Hepatocyte (in vitro differentiated cells): ENCODE measurements at regions not wholly inside any gene's neighbourhood (a gene's known extent, or its start where the extent isn't known, plus 50 kb on each side); places are given as distances from the start of the nearest gene placed in this dataset.
A peak's percentile ranks its signal among the peaks of the same experiment; 100 is the strongest.

Source experiments
- DNase-seq: peaks from one replicate; pipeline ENCODE4 v3.0.0-alpha.2; 2016; ENCODE audit warnings: low spot score
- H2AFZ ChIP-seq: fragments of 200-600 bp; sonication (generic); 2 replicates; pipeline ENCODE4 v1.6.0; 2016; ENCODE audit warnings: antibody characterized with exemption, mild to moderate bottlenecking
- H3K27ac ChIP-seq: fragments of 200-600 bp; sonication (generic); 2 replicates; pipeline ENCODE4 v1.5.1; 2016; ENCODE audit warnings: mild to moderate bottlenecking
- H3K27me3 ChIP-seq: fragments of 200-600 bp; sonication (generic); 2 replicates; pipeline ENCODE4 v1.6.1; 2016
- H3K36me3 ChIP-seq: fragments of 200-600 bp; sonication (generic); replicated peaks from 2 replicates; pipeline ENCODE4 v1.5.1; 2016; ENCODE audit warnings: low read depth; ENCODE audit not compliant: insufficient read depth
- H3K4me1 ChIP-seq: fragments of 200-600 bp; sonication (generic); 2 replicates; pipeline ENCODE4 v1.5.1; 2016; ENCODE audit warnings: mild to moderate bottlenecking, moderate library complexity; ENCODE audit not compliant: insufficient read depth
- H3K4me2 ChIP-seq: fragments of 200-600 bp; sonication (generic); 2 replicates; pipeline ENCODE4 v1.6.0; 2016
- H3K4me3 ChIP-seq: fragments of 200-600 bp; sonication (generic); 2 replicates; pipeline ENCODE4 v1.5.1; 2016; ENCODE audit warnings: mild to moderate bottlenecking
- H3K79me2 ChIP-seq: fragments of 200-600 bp; sonication (generic); 2 replicates; pipeline ENCODE4 v1.6.0; 2017; ENCODE audit warnings: mild to moderate bottlenecking
- H3K9me2 ChIP-seq: fragments of 200-600 bp; sonication (generic); replicated peaks from 2 replicates; pipeline ENCODE4 v1.6.0; 2017; ENCODE audit warnings: mild to moderate bottlenecking; ENCODE audit not compliant: insufficient read depth
- H3K9me3 ChIP-seq: fragments of 200-600 bp; sonication (generic); 2 replicates; pipeline ENCODE4 v1.5.1; 2016; ENCODE audit warnings: low read depth, mild to moderate bottlenecking
- H4K20me1 ChIP-seq: fragments of 200-600 bp; sonication (generic); 2 replicates; pipeline ENCODE4 v1.6.0; 2016; ENCODE audit warnings: mild to moderate bottlenecking; ENCODE audit not compliant: insufficient read depth, poor library complexity, severe bottlenecking
- CTCF ChIP-seq: fragments of 200-600 bp; sonication (generic); IDR thresholded peaks from 2 replicates; pipeline ENCODE4 v1.5.1; 2016; ENCODE audit warnings: antibody characterized with exemption, mild to moderate bottlenecking; ENCODE audit not compliant: poor library complexity
- EZH2 ChIP-seq: fragments of 200-600 bp; sonication (generic); IDR thresholded peaks from 2 replicates; pipeline ENCODE4 v1.6.1; 2016; ENCODE audit warnings: antibody characterized with exemption, mild to moderate bottlenecking, borderline replicate concordance
- EZH2phosphoT487 ChIP-seq: fragments of 200-600 bp; sonication (generic); IDR thresholded peaks from one replicate; pipeline ENCODE4 v1.6.1; 2018; ENCODE audit warnings: antibody characterized with exemption, mild to moderate bottlenecking, low read depth, moderate library complexity; ENCODE audit not compliant: unreplicated experiment, severe bottlenecking
- WGBS: methylation state at CpG from one replicate; pipeline ENCODE4 v1.1.6; 2016; ENCODE audit warnings: low lambda C conversion rate; ENCODE audit errors: missing lambda C conversion rate; 5-methylcytosine and 5-hydroxymethylcytosine counted together

- Histone ChIP-seq H2AFZ (no peak overlapping the region), H3K36me3 (no peaks in the 10 kb centered on the region), H3K79me2 (no peaks in the 10 kb centered on the region), H3K4me2 (no peak overlapping the region), H3K27me3 (no peaks in the 10 kb centered on the region), H4K20me1 (no peaks in the 10 kb centered on the region), H3K9me3 (no peaks in the 10 kb centered on the region), H3K4me3 (no peak overlapping the region), H3K27ac (no peak overlapping the region), H3K4me1 (peaks cover 10% of the 10 kb centered on the region), H3K9me2 (no peaks in the 10 kb centered on the region)
- 67% methylated on average over 10 of the region's 10 CpGs for WGBS
- peak; percentile 13 for DNase-seq
- no peak for TF ChIP-seq CTCF
- TF ChIP-seq EZH2phosphoT487, result no peak
- no peak for TF ChIP-seq EZH2
Observed at GRCh38 chr12:67515679-67516340, 132.7 kb upstream of the DYRK2 start.

- H4K20me1 ChIP-seq, result no peaks in the 10 kb centered on the region
- H3K4me1 ChIP-seq, result peaks cover 10% of the 10 kb centered on the region
- no peaks in the 10 kb centered on the region for H3K27me3 ChIP-seq
- H3K27ac ChIP-seq, result no peak overlapping the region
- no peak overlapping the region for H3K4me2 ChIP-seq
- H3K9me2 ChIP-seq, result no peaks in the 10 kb centered on the region
- no peak overlapping the region for H2AFZ ChIP-seq
- WGBS, result 90% methylated on average over 16 of the region's 16 CpGs
- H3K4me3 ChIP-seq, result no peak overlapping the region
- no peaks in the 10 kb centered on the region for H3K9me3 ChIP-seq
- TF ChIP-seq EZH2phosphoT487, result no peak
- H3K36me3 ChIP-seq, result no peaks in the 10 kb centered on the region
- DNase-seq, result no peak
- H3K79me2 ChIP-seq, result no peaks in the 10 kb centered on the region
Observed at GRCh38 chr12:67517181-67517887, 131.2 kb upstream of the DYRK2 start.

- Histone ChIP-seq H2AFZ (no peak overlapping the region), H3K36me3 (no peaks in the 10 kb centered on the region), H3K4me3 (no peak overlapping the region), H3K27me3 (no peaks in the 10 kb centered on the region), H4K20me1 (no peaks in the 10 kb centered on the region), H3K79me2 (no peaks in the 10 kb centered on the region), H3K9me2 (no peaks in the 10 kb centered on the region), H3K4me2 (no peak overlapping the region), H3K4me1 (peaks cover 7% of the 10 kb centered on the region), H3K9me3 (no peaks in the 10 kb centered on the region), H3K27ac (no peak overlapping the region)
- TF ChIP-seq EZH2 (no peak), CTCF (no peak), EZH2phosphoT487 (no peak)
- WGBS, result 53% methylated on average over 7 of the region's 7 CpGs
- no peak for DNase-seq
Observed at GRCh38 chr12:67519484-67520433, 128.8 kb upstream of the DYRK2 start.
